Fibroblast of pulmonary artery (primary cell): ENCODE measurements at regions not wholly inside any gene's neighbourhood (a gene's known extent, or its start where the extent isn't known, plus 50 kb on each side); places are given as distances from the start of the nearest gene placed in this dataset.
A peak's percentile ranks its signal among the peaks of the same experiment; 100 is the strongest.

Experiments
- DNase-seq: peaks from one replicate; pipeline ENCODE4 v3.0.0-alpha.2; 2010; ENCODE audit warnings: low read depth
- H3K4me3 ChIP-seq: replicated peaks from 2 replicates; pipeline ENCODE4 v1.5.1; 2011; ENCODE audit warnings: low read depth, mild to moderate bottlenecking, control low read depth, low read length, moderate library complexity
- CTCF ChIP-seq: IDR thresholded peaks from 2 replicates; pipeline ENCODE4 v1.5.1; 2011; ENCODE audit warnings: mild to moderate bottlenecking, control low read depth, low read length, inconsistent platforms; ENCODE audit errors: missing control alignments

- TF ChIP-seq CTCF: no peak
- no peak for DNase-seq
Observed at GRCh38 chr21:20703112-20703767, 295.0 kb upstream of the NCAM2 start.

DNA sequence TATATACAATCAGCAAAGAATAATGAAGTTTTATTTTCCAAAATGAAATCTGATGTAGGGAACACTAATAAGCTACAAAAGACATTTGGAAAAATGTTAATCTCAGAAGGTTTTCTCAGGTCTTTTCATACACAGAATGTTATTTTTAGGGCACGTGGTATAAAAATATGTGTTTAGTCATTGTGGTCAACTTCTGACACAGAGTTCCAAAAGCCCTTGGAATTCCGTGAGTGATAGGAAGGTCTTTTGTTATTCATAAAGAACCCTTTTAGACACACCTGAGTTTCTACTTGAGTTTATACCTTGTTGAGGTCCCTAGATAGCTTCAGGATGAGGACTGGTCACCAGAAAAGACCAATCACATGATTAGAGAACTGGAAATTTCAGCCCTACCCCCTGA lies 277.6 kb upstream of the NCAM2 start:
- DNase-seq: peak; percentile 14
- H3K4me3 ChIP-seq: no peak overlapping the region
- TF ChIP-seq CTCF: no peak

More at GRCh38 chr21:20703112-20703767, 295.0 kb upstream of the NCAM2 start:
- no peak overlapping the region for H3K4me3 ChIP-seq

- no peak overlapping the region for H3K4me3 ChIP-seq
- no peak for DNase-seq
- TF ChIP-seq CTCF: no peak
Observed at GRCh38 chr21:20721151-20721550, 277.1 kb upstream of the NCAM2 start.

GRCh38 chr21:20728691-20729090 lies 269.5 kb upstream of the NCAM2 start:
- DNase-seq: no peak
- H3K4me3 ChIP-seq: no peak overlapping the region
- no peak for TF ChIP-seq CTCF

GRCh38 chr21:20729376-20729775 lies 268.8 kb upstream of the NCAM2 start:
- DNase-seq: peak; percentile 1
- no peak for TF ChIP-seq CTCF
- H3K4me3 ChIP-seq: no peak overlapping the region

- DNase-seq: no peak
- TF ChIP-seq CTCF: no peak
- no peak overlapping the region for H3K4me3 ChIP-seq
Observed at GRCh38 chr21:20730441-20730840, 267.8 kb upstream of the NCAM2 start.

DNA sequence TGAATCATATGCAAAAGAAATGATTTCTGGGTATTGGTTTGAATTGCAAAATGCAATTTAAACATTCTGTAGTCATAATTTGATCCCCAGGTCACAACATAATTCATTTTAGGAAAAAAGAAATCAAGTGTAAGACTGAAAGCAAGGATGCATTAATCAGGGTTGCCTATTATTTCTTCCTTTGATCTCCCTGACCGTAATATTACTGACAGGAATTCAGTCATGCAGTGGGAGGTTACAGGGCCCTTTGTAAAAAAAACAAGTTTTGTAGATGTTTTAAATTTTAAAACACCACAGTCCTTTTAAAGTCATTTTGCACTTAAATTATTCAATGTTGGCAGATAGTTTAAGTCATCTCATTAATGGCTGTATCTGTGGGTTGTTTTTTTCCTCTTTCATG lies 263.0 kb upstream of the NCAM2 start:
- no peak for DNase-seq
- no peak for TF ChIP-seq CTCF
- H3K4me3 ChIP-seq: no peak overlapping the region
